ENCODE measurements at regions not wholly inside any gene's neighbourhood (a gene's known extent, or its start where the extent isn't known, plus 50 kb on each side); places are given as distances from the start of the nearest gene placed in this dataset.

DNA sequence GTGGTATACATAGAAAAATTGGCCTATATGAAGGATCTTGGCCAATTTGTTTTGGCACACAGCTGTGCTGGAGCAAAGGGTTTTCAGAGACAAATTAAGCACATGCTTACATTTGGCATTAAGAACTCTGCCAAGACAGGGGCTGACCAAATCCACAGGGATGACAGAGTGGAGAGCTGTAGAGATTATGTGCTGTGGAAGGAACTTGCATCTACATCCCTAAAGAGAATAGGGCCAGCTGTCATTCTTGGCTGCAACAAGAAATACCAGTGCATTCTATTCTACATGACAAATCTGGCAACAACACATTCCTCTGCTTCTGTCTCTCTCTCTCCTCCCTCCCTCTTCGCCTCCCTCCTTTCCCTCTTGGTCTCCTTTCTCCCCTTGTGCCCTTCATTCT, 75.6 kb downstream of the POM121L12 start:
- DNase-seq (ENCODE audit: low spot score) (no peak), ATAC-seq (no peak)
- POLR2A ChIA-PET: no interaction called here
- H3K9me3 Mint-ChIP-seq: no peaks in the 10 kb centered on the region
- H3K27me3 Mint-ChIP-seq (ENCODE audit: low read depth): no peaks in the 10 kb centered on the region
- peaks cover 13% of the 10 kb centered on the region for H3K4me1 Mint-ChIP-seq
- TF ChIP-seq CBFB (CRISPR knock-in tag; IDR thresholded peaks at IDR 0.05; ENCODE audit: low read depth) (no peak), RELA (CRISPR knock-in tag; IDR thresholded peaks at IDR 0.05; ENCODE audit: borderline replicate concordance) (no peak), CREM (CRISPR knock-in tag; IDR thresholded peaks at IDR 0.05) (no peak), ZNF317 (CRISPR knock-in tag; IDR thresholded peaks at IDR 0.05; ENCODE audit: borderline replicate concordance, low read depth) (no peak), SOX15 (CRISPR knock-in tag; IDR thresholded peaks at IDR 0.05) (no peak), NFE2L1 (CRISPR knock-in tag; IDR thresholded peaks at IDR 0.05) (no peak), ZNF219 (CRISPR knock-in tag; IDR thresholded peaks at IDR 0.05; ENCODE audit: borderline replicate concordance) (no peak)
- TF ChIP-seq, protein P1, sequence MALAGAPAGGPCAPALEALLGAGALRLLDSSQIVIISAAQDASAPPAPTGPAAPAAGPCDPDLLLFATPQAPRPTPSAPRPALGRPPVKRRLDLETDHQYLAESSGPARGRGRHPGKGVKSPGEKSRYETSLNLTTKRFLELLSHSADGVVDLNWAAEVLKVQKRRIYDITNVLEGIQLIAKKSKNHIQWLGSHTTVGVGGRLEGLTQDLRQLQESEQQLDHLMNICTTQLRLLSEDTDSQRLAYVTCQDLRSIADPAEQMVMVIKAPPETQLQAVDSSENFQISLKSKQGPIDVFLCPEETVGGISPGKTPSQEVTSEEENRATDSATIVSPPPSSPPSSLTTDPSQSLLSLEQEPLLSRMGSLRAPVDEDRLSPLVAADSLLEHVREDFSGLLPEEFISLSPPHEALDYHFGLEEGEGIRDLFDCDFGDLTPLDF (CRISPR knock-in tag; IDR thresholded peaks at IDR 0.05): no peak
- no peak overlapping the region for H3K4me3 Mint-ChIP-seq
- H3K27ac Mint-ChIP-seq: no peak overlapping the region
- CTCF ChIA-PET: no interaction called here
- H3K36me3 Mint-ChIP-seq: no peaks in the 10 kb centered on the region

DNA sequence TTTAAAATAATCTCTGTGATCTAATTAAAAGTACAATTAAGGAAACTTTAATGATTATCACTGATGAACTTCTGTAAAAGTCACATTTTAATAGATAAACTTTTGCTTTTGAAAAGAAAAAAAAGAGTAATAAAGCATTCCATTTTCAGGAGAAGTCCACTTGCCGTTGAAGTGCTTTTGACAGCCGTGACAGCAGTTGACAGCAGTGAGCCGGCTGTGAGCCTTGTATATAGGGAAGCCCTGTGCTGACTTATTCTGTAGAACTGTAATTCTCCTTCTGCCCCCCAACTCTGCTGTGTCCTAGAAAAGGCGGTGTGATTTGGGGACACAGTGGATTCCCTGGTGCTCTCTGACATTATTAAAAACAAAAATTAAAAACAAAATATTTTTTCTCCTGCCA, 78.0 kb downstream of the POM121L12 start:
- Mint-ChIP-seq H3K36me3 (no peaks in the 10 kb centered on the region), H3K27ac (no peak overlapping the region), H3K4me3 (no peak overlapping the region), H3K4me1 (peaks cover 13% of the 10 kb centered on the region), H3K27me3 (ENCODE audit: low read depth) (no peaks in the 10 kb centered on the region), H3K9me3 (no peaks in the 10 kb centered on the region)
- TF ChIP-seq NFE2L1 (CRISPR knock-in tag; IDR thresholded peaks at IDR 0.05): no peak
- TF ChIP-seq, protein P2, sequence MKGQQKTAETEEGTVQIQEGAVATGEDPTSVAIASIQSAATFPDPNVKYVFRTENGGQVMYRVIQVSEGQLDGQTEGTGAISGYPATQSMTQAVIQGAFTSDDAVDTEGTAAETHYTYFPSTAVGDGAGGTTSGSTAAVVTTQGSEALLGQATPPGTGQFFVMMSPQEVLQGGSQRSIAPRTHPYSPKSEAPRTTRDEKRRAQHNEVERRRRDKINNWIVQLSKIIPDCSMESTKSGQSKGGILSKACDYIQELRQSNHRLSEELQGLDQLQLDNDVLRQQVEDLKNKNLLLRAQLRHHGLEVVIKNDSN (CRISPR knock-in tag; IDR thresholded peaks at IDR 0.05): no peak
- ChIA-PET POLR2A (no interaction called here), CTCF (no interaction called here)
- ATAC-seq: no peak
- no peak for DNase-seq (ENCODE audit: low spot score)

DNA sequence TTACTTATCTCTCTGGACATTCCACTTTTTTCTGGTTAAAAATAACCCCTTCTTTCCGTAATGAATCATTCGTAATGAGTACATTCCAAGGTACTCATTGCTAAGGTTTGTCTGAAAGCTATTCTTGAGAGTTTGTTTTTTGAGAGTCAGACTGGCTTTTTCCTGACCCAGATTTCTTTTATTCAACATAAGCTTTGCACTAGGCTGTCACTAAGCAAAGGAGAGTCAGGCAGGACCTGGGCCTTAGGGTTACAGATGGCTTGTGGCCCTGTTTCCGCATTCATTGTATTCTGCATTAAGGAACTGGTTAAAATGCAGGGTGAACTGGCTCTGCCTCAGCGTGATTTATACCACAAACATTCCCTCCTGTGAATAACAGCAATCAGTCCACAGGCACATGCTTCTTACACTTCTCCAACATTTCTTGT, 84.1 kb downstream of the POM121L12 start:
- Mint-ChIP-seq H3K36me3 (no peaks in the 10 kb centered on the region), H3K27ac (no peak overlapping the region), H3K4me3 (no peak overlapping the region), H3K9me3 (no peaks in the 10 kb centered on the region), H3K27me3 (ENCODE audit: low read depth) (no peaks in the 10 kb centered on the region), H3K4me1 (peaks cover 9% of the 10 kb centered on the region)
- POLR2A ChIA-PET: no interaction called here
- no peak for ATAC-seq
- CTCF ChIA-PET: no interaction called here
- TF ChIP-seq HMGA2 (CRISPR knock-in tag; IDR thresholded peaks at IDR 0.05): no peak
- no peak for TF ChIP-seq JAZF1 (CRISPR knock-in tag; IDR thresholded peaks at IDR 0.05)
- no peak for TF ChIP-seq GTF2I (CRISPR knock-in tag; conservative IDR thresholded peaks at IDR 0.05)
- no peak for TF ChIP-seq CREM (CRISPR knock-in tag; IDR thresholded peaks at IDR 0.05)
- no peak for DNase-seq (ENCODE audit: low spot score)

DNA sequence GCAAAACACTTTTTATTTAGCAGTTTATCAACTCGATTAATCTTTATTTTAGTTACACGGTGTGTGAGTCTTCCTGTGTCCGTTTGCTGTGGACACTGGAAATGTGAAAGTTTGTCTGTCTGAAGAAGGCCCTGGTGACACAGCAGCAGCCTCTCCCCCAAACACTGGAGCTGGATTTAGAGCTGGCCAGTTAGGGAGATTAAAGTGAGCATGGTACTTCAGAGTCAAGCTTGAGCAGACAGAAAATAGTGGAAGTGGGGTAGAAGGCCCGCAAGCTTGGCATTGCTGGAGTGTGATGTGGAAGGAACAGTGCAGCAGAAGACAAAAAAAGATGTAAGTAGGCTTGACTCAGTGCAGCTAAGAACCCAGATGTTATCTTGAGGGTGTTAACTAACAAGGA, 85.9 kb downstream of the POM121L12 start:
- H3K4me1 Mint-ChIP-seq: no peaks in the 10 kb centered on the region; the same call in 1 of the 2 replicates
- H3K4me3 Mint-ChIP-seq: no peak overlapping the region
- ChIA-PET POLR2A (no interaction called here), CTCF (no interaction called here)
- no peaks in the 10 kb centered on the region for H3K36me3 Mint-ChIP-seq
- DNase-seq (ENCODE audit: low spot score) (no peak), ATAC-seq (no peak)
- no peak overlapping the region for H3K27ac Mint-ChIP-seq
- 0 out of 2 replicates have a peak, but pooled peaks cover 3% of the 10 kb centered on the region for H3K9me3 Mint-ChIP-seq
- H3K27me3 Mint-ChIP-seq (ENCODE audit: low read depth): no peaks in the 10 kb centered on the region
- no peak for TF ChIP-seq RORB (CRISPR knock-in tag; IDR thresholded peaks at IDR 0.05)
- TF ChIP-seq JUN (CRISPR knock-in tag; IDR thresholded peaks at IDR 0.05): no peak
- TF ChIP-seq, protein P3, sequence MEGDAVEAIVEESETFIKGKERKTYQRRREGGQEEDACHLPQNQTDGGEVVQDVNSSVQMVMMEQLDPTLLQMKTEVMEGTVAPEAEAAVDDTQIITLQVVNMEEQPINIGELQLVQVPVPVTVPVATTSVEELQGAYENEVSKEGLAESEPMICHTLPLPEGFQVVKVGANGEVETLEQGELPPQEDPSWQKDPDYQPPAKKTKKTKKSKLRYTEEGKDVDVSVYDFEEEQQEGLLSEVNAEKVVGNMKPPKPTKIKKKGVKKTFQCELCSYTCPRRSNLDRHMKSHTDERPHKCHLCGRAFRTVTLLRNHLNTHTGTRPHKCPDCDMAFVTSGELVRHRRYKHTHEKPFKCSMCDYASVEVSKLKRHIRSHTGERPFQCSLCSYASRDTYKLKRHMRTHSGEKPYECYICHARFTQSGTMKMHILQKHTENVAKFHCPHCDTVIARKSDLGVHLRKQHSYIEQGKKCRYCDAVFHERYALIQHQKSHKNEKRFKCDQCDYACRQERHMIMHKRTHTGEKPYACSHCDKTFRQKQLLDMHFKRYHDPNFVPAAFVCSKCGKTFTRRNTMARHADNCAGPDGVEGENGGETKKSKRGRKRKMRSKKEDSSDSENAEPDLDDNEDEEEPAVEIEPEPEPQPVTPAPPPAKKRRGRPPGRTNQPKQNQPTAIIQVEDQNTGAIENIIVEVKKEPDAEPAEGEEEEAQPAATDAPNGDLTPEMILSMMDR (IDR thresholded peaks at IDR 0.05): no peak
- TF ChIP-seq NR2C2 (CRISPR knock-in tag; IDR thresholded peaks at IDR 0.05): no peak
- TF ChIP-seq PRRX2 (CRISPR knock-in tag; IDR thresholded peaks at IDR 0.05): no peak
- TF ChIP-seq, protein P4, sequence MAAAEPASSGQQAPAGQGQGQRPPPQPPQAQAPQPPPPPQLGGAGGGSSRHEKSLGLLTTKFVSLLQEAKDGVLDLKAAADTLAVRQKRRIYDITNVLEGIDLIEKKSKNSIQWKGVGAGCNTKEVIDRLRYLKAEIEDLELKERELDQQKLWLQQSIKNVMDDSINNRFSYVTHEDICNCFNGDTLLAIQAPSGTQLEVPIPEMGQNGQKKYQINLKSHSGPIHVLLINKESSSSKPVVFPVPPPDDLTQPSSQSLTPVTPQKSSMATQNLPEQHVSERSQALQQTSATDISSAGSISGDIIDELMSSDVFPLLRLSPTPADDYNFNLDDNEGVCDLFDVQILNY (CRISPR knock-in tag; IDR thresholded peaks at IDR 0.05): no peak
- TF ChIP-seq MYBL2 (CRISPR knock-in tag; IDR thresholded peaks at IDR 0.05): no peak
- TF ChIP-seq, protein P5, sequence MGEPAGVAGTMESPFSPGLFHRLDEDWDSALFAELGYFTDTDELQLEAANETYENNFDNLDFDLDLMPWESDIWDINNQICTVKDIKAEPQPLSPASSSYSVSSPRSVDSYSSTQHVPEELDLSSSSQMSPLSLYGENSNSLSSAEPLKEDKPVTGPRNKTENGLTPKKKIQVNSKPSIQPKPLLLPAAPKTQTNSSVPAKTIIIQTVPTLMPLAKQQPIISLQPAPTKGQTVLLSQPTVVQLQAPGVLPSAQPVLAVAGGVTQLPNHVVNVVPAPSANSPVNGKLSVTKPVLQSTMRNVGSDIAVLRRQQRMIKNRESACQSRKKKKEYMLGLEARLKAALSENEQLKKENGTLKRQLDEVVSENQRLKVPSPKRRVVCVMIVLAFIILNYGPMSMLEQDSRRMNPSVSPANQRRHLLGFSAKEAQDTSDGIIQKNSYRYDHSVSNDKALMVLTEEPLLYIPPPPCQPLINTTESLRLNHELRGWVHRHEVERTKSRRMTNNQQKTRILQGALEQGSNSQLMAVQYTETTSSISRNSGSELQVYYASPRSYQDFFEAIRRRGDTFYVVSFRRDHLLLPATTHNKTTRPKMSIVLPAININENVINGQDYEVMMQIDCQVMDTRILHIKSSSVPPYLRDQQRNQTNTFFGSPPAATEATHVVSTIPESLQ (CRISPR knock-in tag; IDR thresholded peaks at IDR 0.05): no peak
- TF ChIP-seq, protein P6, sequence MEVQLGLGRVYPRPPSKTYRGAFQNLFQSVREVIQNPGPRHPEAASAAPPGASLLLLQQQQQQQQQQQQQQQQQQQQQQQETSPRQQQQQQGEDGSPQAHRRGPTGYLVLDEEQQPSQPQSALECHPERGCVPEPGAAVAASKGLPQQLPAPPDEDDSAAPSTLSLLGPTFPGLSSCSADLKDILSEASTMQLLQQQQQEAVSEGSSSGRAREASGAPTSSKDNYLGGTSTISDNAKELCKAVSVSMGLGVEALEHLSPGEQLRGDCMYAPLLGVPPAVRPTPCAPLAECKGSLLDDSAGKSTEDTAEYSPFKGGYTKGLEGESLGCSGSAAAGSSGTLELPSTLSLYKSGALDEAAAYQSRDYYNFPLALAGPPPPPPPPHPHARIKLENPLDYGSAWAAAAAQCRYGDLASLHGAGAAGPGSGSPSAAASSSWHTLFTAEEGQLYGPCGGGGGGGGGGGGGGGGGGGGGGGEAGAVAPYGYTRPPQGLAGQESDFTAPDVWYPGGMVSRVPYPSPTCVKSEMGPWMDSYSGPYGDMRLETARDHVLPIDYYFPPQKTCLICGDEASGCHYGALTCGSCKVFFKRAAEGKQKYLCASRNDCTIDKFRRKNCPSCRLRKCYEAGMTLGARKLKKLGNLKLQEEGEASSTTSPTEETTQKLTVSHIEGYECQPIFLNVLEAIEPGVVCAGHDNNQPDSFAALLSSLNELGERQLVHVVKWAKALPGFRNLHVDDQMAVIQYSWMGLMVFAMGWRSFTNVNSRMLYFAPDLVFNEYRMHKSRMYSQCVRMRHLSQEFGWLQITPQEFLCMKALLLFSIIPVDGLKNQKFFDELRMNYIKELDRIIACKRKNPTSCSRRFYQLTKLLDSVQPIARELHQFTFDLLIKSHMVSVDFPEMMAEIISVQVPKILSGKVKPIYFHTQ (CRISPR knock-in tag; IDR thresholded peaks at IDR 0.05): no peak
- no peak for TF ChIP-seq CREM (CRISPR knock-in tag; IDR thresholded peaks at IDR 0.05)
- no peak for TF ChIP-seq ZNF138 (CRISPR knock-in tag; conservative IDR thresholded peaks at IDR 0.05)

All from WTC11 (cell line).